ENCODE measurements at regions not wholly inside any gene's neighbourhood (a gene's known extent, or its start where the extent isn't known, plus 50 kb on each side); places are given as distances from the start of the nearest gene placed in this dataset.
A peak's percentile ranks its signal among the peaks of the same experiment; 100 is the strongest.
"Not testable (repeated sequence)": the region's sequence is repeated elsewhere in the genome, so short reads cannot be mapped to it uniquely, and the experiment has no call there.

DNA sequence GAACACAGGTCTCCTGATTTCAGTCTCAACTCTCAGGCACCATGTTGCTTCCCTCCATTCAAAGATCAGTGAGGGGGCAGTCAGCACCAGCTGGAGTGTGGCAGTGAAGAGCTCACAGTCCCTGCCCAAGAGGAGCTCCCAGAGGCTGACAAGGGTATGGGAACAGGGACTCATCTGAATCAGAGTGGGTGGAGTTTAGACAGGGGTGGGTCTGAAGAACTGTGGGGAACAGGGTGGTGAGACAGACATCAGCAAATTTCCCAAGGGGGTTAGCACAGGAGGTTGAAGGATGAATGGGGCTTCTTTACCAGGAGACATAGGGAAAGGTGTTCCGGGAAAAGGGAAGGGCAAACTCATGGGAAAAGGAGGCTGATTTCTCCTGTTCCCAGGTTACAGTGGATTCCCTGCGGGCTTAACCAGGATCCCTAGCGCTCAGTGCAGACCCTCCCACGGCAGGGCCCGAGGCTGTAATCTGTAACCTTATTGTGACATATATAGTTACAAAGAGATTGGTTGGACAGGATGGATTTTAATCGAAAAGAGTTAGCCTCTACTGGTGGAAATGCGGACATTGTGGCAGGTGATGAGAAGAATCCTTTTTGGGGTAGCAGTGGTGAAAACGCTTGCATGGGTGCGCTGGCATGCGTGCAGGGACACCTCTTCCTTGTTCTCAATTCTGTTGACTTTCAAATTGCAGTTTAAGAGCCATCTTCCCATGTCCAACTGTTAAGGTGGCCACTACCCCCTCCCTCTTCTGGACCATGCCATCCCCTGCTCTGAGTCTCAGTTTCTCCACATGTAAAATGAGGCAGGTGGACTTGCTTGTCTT, 160.3 kb downstream of the SMAD6 start:
- 80 to 89% (median 84%) methylated on average over 10 of the region's 10 CpGs for WGBS, 3 donors
- H3K27ac ChIP-seq (ENCODE audit: low read depth, low read length): no peak overlapping the region

DNA sequence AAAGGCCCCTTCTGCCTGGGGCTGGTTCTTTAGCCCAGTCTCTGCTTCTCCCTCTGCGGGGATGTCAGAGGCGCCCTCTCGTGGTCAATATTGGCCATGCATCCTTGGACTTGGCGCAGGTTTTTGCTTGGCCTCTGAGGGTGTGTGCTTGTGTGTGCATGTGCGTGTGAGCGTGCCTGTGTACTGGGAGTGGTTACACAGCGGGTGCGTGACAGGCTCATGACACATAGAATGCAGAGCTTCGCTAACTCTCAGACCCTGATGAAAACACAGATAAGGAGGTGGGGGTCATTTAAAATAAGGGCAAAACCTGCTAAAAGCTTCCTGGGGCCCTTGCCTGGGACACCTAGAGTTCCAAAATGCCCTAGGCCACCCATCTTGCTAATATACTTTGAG, 160.9 kb downstream of the SMAD6 start:
- H3K27ac ChIP-seq (ENCODE audit: low read depth, low read length): no peak overlapping the region
- WGBS, 3 donors: 3 to 8% (median 3%) methylated on average over 9 of the region's 9 CpGs

- 85 to 95% (median 88%) methylated on average over 2 of the region's 2 CpGs for WGBS, 3 donors
- no peak overlapping the region for H3K27ac ChIP-seq (ENCODE audit: low read depth, low read length)
Observed at GRCh38 chr15:66863390-66864085, 161.5 kb downstream of the SMAD6 start.

DNA sequence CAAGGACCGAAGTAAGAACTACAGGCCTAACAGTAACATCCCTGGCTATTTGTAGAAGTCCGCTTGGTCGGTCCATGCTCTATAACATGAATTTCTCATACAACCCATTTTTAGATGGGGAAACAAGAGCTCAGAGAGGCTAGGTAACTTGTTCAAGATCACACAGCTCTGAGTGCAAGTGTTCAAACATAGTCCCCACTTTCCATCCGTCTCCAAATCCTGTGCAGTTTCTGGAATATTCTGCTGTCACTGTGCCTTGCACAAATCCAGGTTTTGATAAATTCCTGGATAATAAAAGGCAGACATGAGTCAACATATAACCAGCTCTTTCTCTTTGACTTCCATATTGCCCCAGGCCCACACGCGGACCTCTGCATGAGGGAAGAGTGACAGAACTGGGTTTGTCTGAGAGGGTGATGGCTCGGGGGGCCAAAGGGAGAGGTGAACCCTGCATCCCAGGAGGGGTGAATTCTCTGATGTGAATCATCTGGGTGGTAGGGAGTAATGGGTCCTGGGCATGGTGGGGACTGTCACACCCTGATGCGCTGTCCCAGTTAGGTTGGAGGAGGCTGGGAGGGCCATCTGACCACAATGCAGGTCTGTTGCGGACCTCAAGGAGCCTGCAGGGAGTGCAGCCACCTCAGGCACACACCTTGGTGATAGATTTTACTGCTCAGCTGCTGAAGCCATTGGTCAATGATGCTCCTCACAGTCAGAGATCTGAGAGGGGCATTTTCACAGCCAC, 162.2 kb downstream of the SMAD6 start:
- 91 to 98% (median 95%) methylated on average over 9 of the region's 9 CpGs for WGBS, 3 donors
- H3K27ac ChIP-seq (ENCODE audit: low read depth, low read length): no peak overlapping the region

DNA sequence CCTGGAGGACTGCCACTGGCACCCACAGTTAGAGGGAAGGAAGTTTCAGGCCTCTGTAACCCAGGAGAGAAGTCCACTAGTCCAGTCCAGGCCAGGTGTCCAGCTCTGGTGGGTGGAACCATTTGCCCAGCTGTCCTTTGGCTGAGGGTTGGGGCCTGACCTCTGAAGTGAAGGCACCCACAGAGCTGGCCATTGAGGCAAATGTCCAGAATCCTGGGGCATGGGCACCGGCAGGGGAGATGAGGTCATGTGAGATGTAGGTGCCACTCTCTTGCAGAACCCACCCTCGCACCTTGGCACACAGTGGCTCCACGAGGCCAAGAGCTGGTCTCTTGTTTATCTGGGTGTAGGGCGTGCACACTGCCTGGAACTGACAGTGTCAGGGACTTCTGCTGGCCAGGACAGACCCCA, 162.8 kb downstream of the SMAD6 start:
- WGBS, 3 donors: 94 to 98% (median 95%) methylated on average over 4 of the region's 4 CpGs

GRCh38 chr15:66865622-66866611, 163.9 kb downstream of the SMAD6 start:
- H3K27ac ChIP-seq (ENCODE audit: low read depth, low read length): no peak overlapping the region
- WGBS, 3 donors: 67 to 81% (median 67%) methylated on average over 15 of the region's 15 CpGs

More for the DNA sequence above, 162.8 kb downstream of the SMAD6 start:
- H3K27ac ChIP-seq (ENCODE audit: low read depth, low read length): no peak overlapping the region

DNA sequence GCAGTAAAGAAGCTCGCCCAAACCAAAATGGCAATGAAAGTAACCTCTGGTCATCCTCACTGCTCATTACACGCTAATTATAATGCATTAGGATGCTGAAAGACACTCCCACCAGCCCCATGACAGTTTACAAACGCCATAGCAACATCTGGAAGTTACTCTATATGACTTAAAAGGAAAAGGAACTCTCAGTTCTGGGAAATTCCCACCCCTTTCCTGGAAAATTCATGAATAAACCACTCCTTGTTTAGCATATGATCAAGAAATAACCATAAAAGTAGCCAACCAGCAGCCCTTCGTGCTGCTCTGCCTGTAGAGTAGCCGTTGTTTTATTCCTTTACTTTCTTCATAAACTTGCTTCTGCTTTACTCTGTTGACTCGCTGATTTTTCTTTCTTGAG, 164.6 kb downstream of the SMAD6 start:
- WGBS, 3 donors: 82 to 88% (median 83%) methylated on average over 6 of the region's 6 CpGs
- H3K27ac ChIP-seq (ENCODE audit: low read depth, low read length): no peak overlapping the region

- H3K27ac ChIP-seq (ENCODE audit: low read depth, low read length): no peak overlapping the region
- whole genome bisulfite sequencing, 3 donors: 57 to 87% (median 75%) methylated on average over 1 of the region's 1 CpG
Observed at GRCh38 chr15:66868918-66869317, 166.9 kb downstream of the SMAD6 start.

- no peak overlapping the region for H3K27ac ChIP-seq (ENCODE audit: low read depth, low read length)
Observed at GRCh38 chr15:66870880-66871388, 168.9 kb downstream of the SMAD6 start.

- H3K27ac ChIP-seq (ENCODE audit: low read depth, low read length): no peak overlapping the region
Observed at GRCh38 chr15:66872405-66872804, 170.4 kb downstream of the SMAD6 start.

DNA sequence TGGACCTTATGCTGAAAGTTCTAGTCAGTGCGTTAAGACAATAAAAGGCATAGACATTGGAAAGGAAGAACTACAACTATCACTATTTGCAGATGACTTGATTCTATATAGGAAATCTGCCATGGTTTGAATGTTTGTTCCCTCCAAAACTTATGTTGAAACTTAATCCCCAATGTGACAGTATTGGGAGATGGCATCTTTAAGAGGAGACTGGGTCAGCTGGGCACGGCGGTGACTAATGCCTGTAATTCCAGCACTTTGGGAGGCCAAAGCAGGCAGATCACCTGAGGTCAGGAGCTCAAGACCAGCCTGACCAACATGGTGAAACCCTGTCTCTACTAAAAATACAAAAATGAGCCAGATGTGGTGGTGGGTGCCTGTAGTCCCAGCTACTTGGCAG, 171.3 kb downstream of the SMAD6 start:
- 90 to 94% (median 92%) methylated on average over 3 of the region's 3 CpGs for WGBS, 3 donors
- H3K27ac ChIP-seq (ENCODE audit: low read depth, low read length): not testable (repeated sequence)

DNA sequence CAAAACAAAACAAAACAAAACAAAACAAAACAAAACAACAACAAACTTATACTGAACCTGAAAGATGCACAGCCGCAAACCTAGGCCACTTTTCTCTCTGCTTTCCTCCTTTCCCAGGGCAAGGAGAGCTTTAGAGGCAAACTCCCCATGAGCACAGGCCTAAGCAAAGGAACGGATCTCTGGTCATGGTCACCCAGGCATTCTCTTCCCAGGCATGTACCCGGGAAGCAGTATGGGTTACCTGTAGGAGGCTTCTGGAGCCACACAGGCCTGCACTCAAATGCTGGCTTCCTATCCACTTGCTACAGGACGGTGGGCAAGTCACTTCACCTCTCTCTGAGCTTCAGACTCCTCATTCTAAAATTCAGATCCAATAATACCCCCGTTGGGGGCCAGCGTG, 171.8 kb downstream of the SMAD6 start:
- WGBS, 3 donors: 93 to 94% (median 94%) methylated on average over 6 of the region's 6 CpGs
- H3K27ac ChIP-seq (ENCODE audit: low read depth, low read length): no peak overlapping the region

GRCh38 chr15:66875588-66876420, 173.8 kb downstream of the SMAD6 start:
- no peak overlapping the region for H3K27ac ChIP-seq (ENCODE audit: low read depth, low read length)
- 90 to 94% (median 92%) methylated on average over 17 of the region's 17 CpGs for WGBS, 3 donors

DNA sequence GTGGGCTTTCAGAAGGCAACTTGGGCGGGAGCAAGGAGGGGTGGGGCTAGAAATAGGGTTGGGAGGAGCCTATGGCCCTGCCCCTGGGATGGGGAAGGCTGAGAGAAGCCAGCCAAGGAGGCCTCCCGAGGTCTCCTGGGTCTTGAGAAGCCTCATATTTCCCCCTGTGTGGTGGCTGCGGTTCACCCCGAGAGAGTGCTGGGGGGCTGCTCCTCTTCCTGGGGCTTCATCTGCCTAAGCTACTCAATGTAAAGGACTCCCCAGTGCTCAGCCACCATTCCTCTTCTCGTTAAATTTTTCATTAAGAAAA, 174.3 kb downstream of the SMAD6 start:
- WGBS, 3 donors: 49 to 55% (median 53%) methylated on average over 5 of the region's 5 CpGs
- no peak overlapping the region for H3K27ac ChIP-seq (ENCODE audit: low read depth, low read length)

DNA sequence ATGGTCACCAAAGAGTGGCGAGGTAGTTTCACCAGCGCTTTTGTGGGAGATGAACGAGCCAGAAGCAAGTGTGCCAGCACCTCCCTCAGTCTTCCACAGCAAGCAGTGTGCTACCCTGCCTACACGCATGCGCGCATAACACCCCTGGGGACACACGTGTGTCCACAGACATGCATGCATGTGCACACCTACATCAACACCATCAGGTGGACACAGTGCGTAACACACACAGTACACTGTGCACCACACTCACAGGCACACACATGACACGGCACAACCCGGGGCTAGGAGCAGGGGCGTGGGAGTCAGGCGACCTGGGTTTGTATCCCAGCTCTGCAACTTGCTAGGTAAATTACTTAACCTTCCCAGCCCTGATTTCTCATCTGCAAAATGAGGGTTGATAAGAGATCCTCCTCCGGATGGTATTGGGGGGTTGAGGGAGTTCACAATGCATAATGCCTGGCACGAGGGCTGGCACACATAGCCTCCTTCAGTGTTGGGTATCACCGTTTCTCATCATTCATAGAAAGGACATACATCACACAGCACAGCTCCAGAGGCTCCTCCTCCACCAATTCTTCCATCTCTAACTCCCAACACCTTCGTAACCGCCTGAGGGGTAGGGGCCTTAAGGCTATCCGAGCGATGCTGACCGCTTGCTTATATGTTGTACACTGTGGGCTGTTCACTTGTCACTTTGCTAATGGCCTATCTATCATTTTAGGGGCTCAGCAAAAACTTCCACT, 174.9 kb downstream of the SMAD6 start:
- WGBS, 3 donors: 78 to 87% (median 84%) methylated on average over 20 of the region's 20 CpGs
- H3K27ac ChIP-seq (ENCODE audit: low read depth, low read length): no peak overlapping the region

DNA sequence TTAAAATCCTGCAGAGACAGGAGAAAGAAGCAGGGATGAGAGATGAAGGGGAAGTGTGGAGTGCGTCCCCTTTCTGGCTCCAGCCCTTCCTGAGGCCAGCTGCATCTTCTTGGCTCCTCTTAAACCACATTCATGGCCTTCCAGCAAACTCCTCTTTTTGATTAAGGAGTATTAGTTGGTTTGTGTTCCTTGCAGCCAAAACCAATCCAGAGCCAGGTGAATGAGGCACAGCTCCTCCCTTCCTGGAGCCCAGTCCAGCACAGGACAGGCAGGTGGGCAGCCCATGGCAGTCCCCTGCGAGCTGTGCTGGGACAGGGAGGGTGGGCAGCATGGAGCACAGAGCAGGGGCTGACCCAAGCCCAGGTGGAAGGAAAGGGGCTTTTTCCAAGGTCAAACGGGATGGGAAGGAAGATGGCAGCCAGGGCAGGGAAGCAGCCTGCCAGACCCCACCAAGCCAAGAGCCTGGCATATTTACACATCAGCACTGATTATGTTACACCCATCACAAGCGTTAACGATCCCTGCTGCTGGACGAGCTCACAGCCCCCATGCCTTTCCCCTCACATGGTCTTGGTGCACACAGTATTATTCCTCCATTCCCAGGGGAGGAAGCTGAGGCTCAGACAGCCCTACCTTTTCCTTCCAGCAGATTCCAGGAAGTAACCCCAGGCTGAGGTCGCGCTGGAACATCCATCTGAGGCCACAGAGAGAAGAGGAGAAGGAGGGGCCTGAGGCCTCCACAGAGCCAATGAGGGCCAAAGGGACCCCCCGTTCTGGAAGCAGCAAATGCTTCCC, 175.6 kb downstream of the SMAD6 start:
- WGBS, 3 donors: 36 to 65% (median 48%) methylated on average over 9 of the region's 9 CpGs
- H3K27ac ChIP-seq (ENCODE audit: low read depth, low read length): peak overlapping the region; percentile 38
